Stomach (tissue), 4 donors: ENCODE measurements at regions not wholly inside any gene's neighbourhood (a gene's known extent, or its start where the extent isn't known, plus 50 kb on each side); places are given as distances from the start of the nearest gene placed in this dataset.
"Not testable (repeated sequence)": the region's sequence is repeated elsewhere in the genome, so short reads cannot be mapped to it uniquely, and the experiment has no call there.

Source experiments
- POLR2A ChIP-seq, 4 donors: fragments of 450-650 bp; IDR thresholded peaks; one replicate each; pipeline ENCODE4 v1.6.1; 2016; ENCODE audit warnings: antibody characterized with exemption in 4 of 4, control low read depth in 2 of 4, mild to moderate bottlenecking in 1 of 4, moderate library complexity in 1 of 4
- TF ChIP-seq, protein P1 (sequence below), 7 experiments: fragments of 450-650 bp in 4 of 7; fragments of 200-600 bp in 3 of 7; sonication (generic) in 3 of 7; IDR thresholded peaks; one replicate each; pipeline ENCODE4 v1.5.1; 2016 to 2019; ENCODE audit warnings: antibody characterized with exemption in 7 of 7, control low read depth in 2 of 7, mild to moderate bottlenecking in 1 of 7

DNA sequence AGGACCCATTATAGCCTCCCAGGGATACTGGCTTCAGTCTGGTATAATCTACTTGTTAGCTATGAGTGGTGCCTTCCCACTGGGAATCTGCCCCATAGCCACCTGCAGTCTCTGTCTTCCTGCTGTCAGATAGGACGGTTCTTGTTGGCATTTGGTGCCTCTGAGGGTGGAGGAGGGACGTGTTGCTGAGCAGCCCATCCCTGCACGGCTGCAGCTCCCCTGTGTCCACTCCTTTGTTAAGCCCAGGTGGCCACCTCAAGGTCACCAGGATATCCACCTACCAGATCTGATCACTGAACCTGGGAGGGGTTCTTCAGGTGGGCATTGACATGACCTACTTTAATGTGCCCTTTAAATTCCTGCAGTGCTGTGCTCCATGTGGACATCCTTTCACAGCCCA, 1714.2 kb downstream of the SPATA31A7 start:
- TF ChIP-seq POLR2A (IDR thresholded peaks at IDR 0.05) = not testable (repeated sequence)
- TF ChIP-seq, protein P1, sequence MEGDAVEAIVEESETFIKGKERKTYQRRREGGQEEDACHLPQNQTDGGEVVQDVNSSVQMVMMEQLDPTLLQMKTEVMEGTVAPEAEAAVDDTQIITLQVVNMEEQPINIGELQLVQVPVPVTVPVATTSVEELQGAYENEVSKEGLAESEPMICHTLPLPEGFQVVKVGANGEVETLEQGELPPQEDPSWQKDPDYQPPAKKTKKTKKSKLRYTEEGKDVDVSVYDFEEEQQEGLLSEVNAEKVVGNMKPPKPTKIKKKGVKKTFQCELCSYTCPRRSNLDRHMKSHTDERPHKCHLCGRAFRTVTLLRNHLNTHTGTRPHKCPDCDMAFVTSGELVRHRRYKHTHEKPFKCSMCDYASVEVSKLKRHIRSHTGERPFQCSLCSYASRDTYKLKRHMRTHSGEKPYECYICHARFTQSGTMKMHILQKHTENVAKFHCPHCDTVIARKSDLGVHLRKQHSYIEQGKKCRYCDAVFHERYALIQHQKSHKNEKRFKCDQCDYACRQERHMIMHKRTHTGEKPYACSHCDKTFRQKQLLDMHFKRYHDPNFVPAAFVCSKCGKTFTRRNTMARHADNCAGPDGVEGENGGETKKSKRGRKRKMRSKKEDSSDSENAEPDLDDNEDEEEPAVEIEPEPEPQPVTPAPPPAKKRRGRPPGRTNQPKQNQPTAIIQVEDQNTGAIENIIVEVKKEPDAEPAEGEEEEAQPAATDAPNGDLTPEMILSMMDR (IDR thresholded peaks at IDR 0.05) = not testable (repeated sequence)
